Mesendoderm (in vitro differentiated cells): ENCODE measurements at regions not wholly inside any gene's neighbourhood (a gene's known extent, or its start where the extent isn't known, plus 50 kb on each side); places are given as distances from the start of the nearest gene placed in this dataset.

Experiments
- DNase-seq: peaks from one replicate; pipeline ENCODE4 v3.0.0; 2013
- H2AK5ac ChIP-seq: 2 replicates; pipeline ENCODE4 v1.6.1; 2013; ENCODE audit warnings: low read length, inconsistent platforms
- H2BK120ac ChIP-seq: 2 replicates; pipeline ENCODE4 v1.6.1; 2013; ENCODE audit warnings: low read depth, mild to moderate bottlenecking, low read length, moderate library complexity, mixed read lengths
- H2BK15ac ChIP-seq: replicated peaks from 2 replicates; pipeline ENCODE4 v1.6.1; 2013; ENCODE audit warnings: low read depth, mild to moderate bottlenecking, moderate library complexity
- H2BK5ac ChIP-seq: 2 replicates; pipeline ENCODE4 v1.6.1; 2013; ENCODE audit warnings: low read length, inconsistent platforms
- H3K18ac ChIP-seq: 2 replicates; pipeline ENCODE4 v1.6.1; 2013; ENCODE audit warnings: mild to moderate bottlenecking, low read length, mixed read lengths
- H3K23ac ChIP-seq: one replicate; pipeline ENCODE4 v1.6.1; 2013; ENCODE audit warnings: low read length
- H3K27ac ChIP-seq: 2 replicates; pipeline ENCODE4 v1.5.1; 2013; ENCODE audit warnings: low read depth, mild to moderate bottlenecking, inconsistent platforms, low read length, moderate library complexity
- H3K27me3 ChIP-seq: 2 replicates; pipeline ENCODE4 v1.6.1; 2013; ENCODE audit warnings: low read length, control low read depth, mild to moderate bottlenecking, inconsistent platforms; ENCODE audit not compliant: insufficient read depth, poor library complexity
- H3K36me3 ChIP-seq: 2 replicates; pipeline ENCODE4 v1.6.1; 2013; ENCODE audit warnings: low read length, inconsistent platforms; ENCODE audit not compliant: control insufficient read depth, insufficient read depth
- H3K4ac ChIP-seq: one replicate; pipeline ENCODE4 v1.6.1; 2013; ENCODE audit warnings: low read depth, mild to moderate bottlenecking, low read length, moderate library complexity
- H3K4me1 ChIP-seq: 2 replicates; pipeline ENCODE4 v1.6.1; 2013; ENCODE audit warnings: low read depth, low read length, inconsistent platforms; ENCODE audit not compliant: control insufficient read depth
- H3K4me2 ChIP-seq: 2 replicates; pipeline ENCODE4 v1.6.1; 2013; ENCODE audit warnings: low read length
- H3K4me3 ChIP-seq: 2 replicates; pipeline ENCODE4 v1.5.1; 2013; ENCODE audit warnings: mild to moderate bottlenecking, low read length
- H3K56ac ChIP-seq: one replicate; pipeline ENCODE4 v1.6.1; 2013; ENCODE audit warnings: low read length
- H3K79me1 ChIP-seq: 2 replicates; pipeline ENCODE4 v1.6.1; 2013; ENCODE audit warnings: low read length, inconsistent platforms
- H3K79me2 ChIP-seq: 2 replicates; pipeline ENCODE4 v1.6.1; 2013; ENCODE audit warnings: mild to moderate bottlenecking, low read length; ENCODE audit not compliant: control insufficient read depth, insufficient read depth
- H3K9ac ChIP-seq: 2 replicates; pipeline ENCODE4 v1.6.1; 2013; ENCODE audit warnings: low read length, inconsistent platforms
- H4K5ac ChIP-seq: one replicate; pipeline ENCODE4 v1.6.1; 2013; ENCODE audit warnings: low read length
- H4K8ac ChIP-seq: one replicate; pipeline ENCODE4 v1.6.1; 2013; ENCODE audit warnings: low read depth, mild to moderate bottlenecking, control low read depth, low read length, moderate library complexity
- WGBS: extraction: QIAGEN DNeasy Blood & Tissue Kit; methylation state at CpG from one replicate; pipeline ENCODE4 v1.1.7; 2013; ENCODE audit warnings: low lambda C conversion rate, missing lambda C conversion rate; ENCODE audit not compliant: insufficient coverage; ENCODE audit errors: extremely low coverage; 5-methylcytosine and 5-hydroxymethylcytosine counted together

DNA sequence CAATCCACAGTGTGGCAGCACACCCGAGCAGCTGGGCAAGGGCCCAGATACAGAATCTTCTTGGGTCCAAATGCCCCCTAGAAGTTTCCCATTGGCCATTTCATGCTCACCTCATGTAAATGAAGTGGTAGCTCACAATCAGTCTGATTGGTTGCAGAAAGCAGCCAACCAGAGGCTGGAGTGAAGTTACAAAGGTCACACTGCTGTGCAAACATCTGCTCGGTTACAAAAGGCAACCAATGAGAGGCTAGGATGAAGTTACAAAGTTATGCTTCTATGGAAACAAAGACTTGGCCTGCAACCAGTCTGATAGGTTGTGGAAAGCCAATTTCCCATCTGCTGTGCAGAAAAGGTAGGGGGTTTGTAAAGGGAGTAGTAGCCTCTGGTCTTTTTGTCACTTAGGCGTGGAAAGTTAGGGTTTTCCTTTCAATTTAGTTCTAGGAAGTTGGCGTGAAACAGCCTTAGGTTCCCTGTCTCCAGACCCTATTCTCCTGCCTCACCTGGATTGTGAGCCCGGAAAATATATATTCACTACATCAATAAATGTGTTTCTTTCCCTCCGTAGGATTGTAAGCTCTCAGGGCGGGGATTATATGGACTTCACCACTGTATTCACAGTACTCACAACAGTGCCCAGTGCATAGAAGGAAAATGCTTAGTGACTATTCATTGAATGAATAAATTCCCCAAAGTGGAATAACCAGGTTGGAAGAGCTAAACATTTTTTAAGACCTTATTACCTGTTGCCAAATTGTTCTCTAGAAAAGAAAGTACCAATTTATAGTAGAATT lies 91.9 kb downstream of the URB2 start:
- Histone ChIP-seq H4K5ac (no peak overlapping the region), H3K23ac (no peak overlapping the region)

DNA sequence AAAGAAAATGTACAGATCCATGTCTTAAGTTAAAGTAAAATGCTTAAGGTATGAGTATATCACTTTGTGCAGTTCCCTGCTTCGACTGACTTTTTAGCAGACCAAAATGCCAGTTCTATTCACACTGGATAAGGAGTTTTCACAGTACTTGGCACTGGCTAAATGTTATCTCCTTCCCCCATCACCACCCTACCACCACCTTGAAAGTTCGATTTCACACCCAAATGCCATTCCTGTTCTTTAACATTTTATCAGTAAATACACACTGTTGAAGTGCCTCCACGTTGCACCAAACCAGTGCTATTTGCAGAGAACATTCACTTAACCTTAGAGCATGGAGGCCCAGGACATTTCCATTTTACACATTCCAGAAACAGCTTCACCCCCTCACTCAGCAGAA lies 100.0 kb downstream of the URB2 start:
- Histone ChIP-seq H3K18ac (no peak overlapping the region), H4K5ac (no peak overlapping the region), H2BK15ac (no peak overlapping the region), H3K9ac (no peak overlapping the region), H3K79me2 (no peaks in the 10 kb centered on the region), H3K4me2 (no peak overlapping the region), H3K23ac (no peak overlapping the region), H3K4ac (no peak overlapping the region), H3K4me1 (peaks cover 3% of the 10 kb centered on the region), H3K27ac (no peak overlapping the region), H2BK5ac (no peak overlapping the region), H2BK120ac (no peak overlapping the region), H3K27me3 (no peaks in the 10 kb centered on the region), H4K8ac (no peak overlapping the region), H3K56ac (no peak overlapping the region), H3K4me3 (no peak overlapping the region), H2AK5ac (no peak overlapping the region), H3K79me1 (no peaks in the 10 kb centered on the region), H3K36me3 (no peaks in the 10 kb centered on the region)
- peak; percentile 34 for DNase-seq
- WGBS: no CpG with 5 or more reads among the region's 3 CpGs

More for the DNA sequence above, 91.9 kb downstream of the URB2 start:
- no peak overlapping the region for H2BK15ac ChIP-seq
- H3K27ac ChIP-seq: no peak overlapping the region
- H3K9ac ChIP-seq: no peak overlapping the region
- H3K56ac ChIP-seq: no peak overlapping the region
- H3K27me3 ChIP-seq: no peaks in the 10 kb centered on the region
- no peaks in the 10 kb centered on the region for H3K4me1 ChIP-seq
- no peak overlapping the region for H3K4ac ChIP-seq
- no peak overlapping the region for H3K18ac ChIP-seq
- no peak overlapping the region for H4K8ac ChIP-seq
- no peak overlapping the region for H2BK120ac ChIP-seq
- H3K4me3 ChIP-seq: no peak overlapping the region
- no peak overlapping the region for H3K4me2 ChIP-seq
- H3K79me2 ChIP-seq: no peaks in the 10 kb centered on the region
- no peak overlapping the region for H2BK5ac ChIP-seq
- WGBS: no CpG with 5 or more reads among the region's 7 CpGs
- no peak for DNase-seq
- H2AK5ac ChIP-seq: no peak overlapping the region
- no peaks in the 10 kb centered on the region for H3K79me1 ChIP-seq
- H3K36me3 ChIP-seq: no peaks in the 10 kb centered on the region

GRCh38 chr1:229729916-229730315 lies 103.9 kb downstream of the URB2 start:
- Histone ChIP-seq H3K36me3 (no peaks in the 10 kb centered on the region), H3K9ac (no peak overlapping the region), H3K23ac (no peak overlapping the region), H2BK120ac (no peak overlapping the region), H3K4ac (no peak overlapping the region), H3K27ac (no peak overlapping the region), H3K4me2 (no peak overlapping the region), H3K79me2 (no peaks in the 10 kb centered on the region), H2BK15ac (no peak overlapping the region), H3K27me3 (no peaks in the 10 kb centered on the region), H3K4me1 (peaks cover 3% of the 10 kb centered on the region), H2AK5ac (no peak overlapping the region), H4K8ac (no peak overlapping the region), H3K56ac (no peak overlapping the region), H3K4me3 (no peak overlapping the region), H2BK5ac (no peak overlapping the region), H3K18ac (no peak overlapping the region), H3K79me1 (no peaks in the 10 kb centered on the region), H4K5ac (no peak overlapping the region)
- DNase-seq: no peak

GRCh38 chr1:229730573-229730972 lies 104.5 kb downstream of the URB2 start:
- H2BK120ac ChIP-seq: no peak overlapping the region
- H3K9ac ChIP-seq: no peak overlapping the region
- H4K5ac ChIP-seq: no peak overlapping the region
- H3K79me2 ChIP-seq: no peaks in the 10 kb centered on the region
- H3K36me3 ChIP-seq: no peaks in the 10 kb centered on the region
- no peaks in the 10 kb centered on the region for H3K79me1 ChIP-seq
- no peak overlapping the region for H3K18ac ChIP-seq
- H2BK15ac ChIP-seq: no peak overlapping the region
- no CpG with 5 or more reads among the region's 1 CpG for WGBS
- no peak overlapping the region for H3K56ac ChIP-seq
- H3K4ac ChIP-seq: no peak overlapping the region
- H3K4me1 ChIP-seq: peaks cover 3% of the 10 kb centered on the region
- H3K23ac ChIP-seq: no peak overlapping the region
- H2AK5ac ChIP-seq: no peak overlapping the region
- no peak overlapping the region for H3K27ac ChIP-seq
- no peak overlapping the region for H4K8ac ChIP-seq
- no peak for DNase-seq
- no peak overlapping the region for H2BK5ac ChIP-seq
- H3K4me3 ChIP-seq: no peak overlapping the region
- no peak overlapping the region for H3K4me2 ChIP-seq
- H3K27me3 ChIP-seq: no peaks in the 10 kb centered on the region

DNA sequence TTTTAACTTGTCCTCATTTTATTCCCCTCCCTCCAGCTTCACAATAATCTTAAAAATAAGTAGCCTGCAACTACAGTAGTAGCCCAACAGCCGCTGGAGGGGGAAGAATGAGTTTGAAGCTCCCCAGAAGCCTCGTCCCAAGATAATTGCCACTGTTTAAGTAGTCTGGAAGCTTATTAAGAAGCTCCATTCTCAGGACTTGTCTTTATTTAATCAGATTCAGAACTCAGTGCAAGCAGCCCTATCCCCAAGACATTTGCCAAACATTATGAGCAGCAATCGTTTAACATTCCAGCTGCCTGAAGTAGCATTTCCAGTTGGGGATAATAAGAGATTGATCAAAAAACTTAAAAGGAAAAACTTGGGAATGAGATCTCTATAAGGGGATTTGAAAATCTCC lies 106.0 kb downstream of the URB2 start:
- Histone ChIP-seq H4K8ac (no peak overlapping the region), H3K4me1 (peaks cover 3% of the 10 kb centered on the region), H3K56ac (no peak overlapping the region), H3K4me3 (no peak overlapping the region), H3K27me3 (no peaks in the 10 kb centered on the region), H3K79me2 (no peaks in the 10 kb centered on the region), H2BK120ac (no peak overlapping the region), H2AK5ac (no peak overlapping the region), H3K4ac (no peak overlapping the region), H3K27ac (no peak overlapping the region), H3K36me3 (no peaks in the 10 kb centered on the region), H3K23ac (no peak overlapping the region), H3K9ac (no peak overlapping the region), H2BK5ac (no peak overlapping the region), H3K18ac (no peak overlapping the region), H2BK15ac (no peak overlapping the region), H4K5ac (no peak overlapping the region), H3K4me2 (no peak overlapping the region), H3K79me1 (no peaks in the 10 kb centered on the region)
- WGBS: no CpG with 5 or more reads among the region's 3 CpGs
- DNase-seq: no peak

GRCh38 chr1:229736376-229736775 lies 110.3 kb downstream of the URB2 start:
- no peak overlapping the region for H3K9ac ChIP-seq

More at GRCh38 chr1:229736376-229736775, 110.3 kb downstream of the URB2 start:
- Histone ChIP-seq H3K23ac (no peak overlapping the region), H3K4ac (no peak overlapping the region), H4K5ac (no peak overlapping the region), H3K4me1 (no peaks in the 10 kb centered on the region), H3K56ac (no peak overlapping the region), H3K18ac (no peak overlapping the region), H3K4me3 (no peak overlapping the region), H2AK5ac (no peak overlapping the region), H3K27me3 (no peaks in the 10 kb centered on the region), H2BK5ac (no peak overlapping the region), H2BK15ac (no peak overlapping the region), H2BK120ac (no peak overlapping the region), H3K36me3 (no peaks in the 10 kb centered on the region), H3K79me2 (no peaks in the 10 kb centered on the region), H3K79me1 (no peaks in the 10 kb centered on the region), H3K4me2 (no peak overlapping the region), H3K27ac (no peak overlapping the region), H4K8ac (no peak overlapping the region)
- DNase-seq: no peak
